ENCODE measurements at regions not wholly inside any gene's neighbourhood (a gene's known extent, or its start where the extent isn't known, plus 50 kb on each side); places are given as distances from the start of the nearest gene placed in this dataset.

- DNase-seq: no peak
Observed at GRCh38 chr6:10303608-10304506, 111.0 kb downstream of the TFAP2A start.

- DNase-seq: no peak
Observed at GRCh38 chr6:10302566-10303235, 112.2 kb downstream of the TFAP2A start.

- DNase-seq: no peak
Observed at GRCh38 chr6:10300071-10300470, 114.8 kb downstream of the TFAP2A start.

GRCh38 chr6:10297832-10298231, 117.0 kb downstream of the TFAP2A start:
- no peak for DNase-seq

GRCh38 chr6:10278746-10279145, 136.1 kb downstream of the TFAP2A start:
- no peak for DNase-seq

GRCh38 chr6:10276660-10277287, 138.1 kb downstream of the TFAP2A start:
- DNase-seq: no peak

GRCh38 chr6:10276106-10276505, 138.8 kb downstream of the TFAP2A start:
- no peak for DNase-seq

GRCh38 chr6:10272591-10272990, 142.3 kb downstream of the TFAP2A start:
- DNase-seq: no peak

GRCh38 chr6:10271982-10272381, 142.9 kb downstream of the TFAP2A start:
- DNase-seq: no peak

GRCh38 chr6:10269814-10270472, 144.9 kb downstream of the TFAP2A start:
- DNase-seq: no peak

- DNase-seq: no peak
Observed at GRCh38 chr6:10268611-10269310, 146.1 kb downstream of the TFAP2A start.

- no peak for DNase-seq
Observed at GRCh38 chr6:10268111-10268510, 146.8 kb downstream of the TFAP2A start.

- DNase-seq: no peak
Observed at GRCh38 chr6:10266462-10266861, 148.4 kb downstream of the TFAP2A start.

- no peak for DNase-seq
Observed at GRCh38 chr6:10266061-10266460, 148.8 kb downstream of the TFAP2A start.

GRCh38 chr6:10262505-10262904, 152.4 kb downstream of the TFAP2A start:
- DNase-seq: no peak

- no peak for DNase-seq
Observed at GRCh38 chr6:10259671-10260070, 155.2 kb downstream of the TFAP2A start.

- DNase-seq: no peak
Observed at GRCh38 chr6:10258341-10258740, 156.5 kb downstream of the TFAP2A start.

GRCh38 chr6:10256113-10256690, 158.7 kb downstream of the TFAP2A start:
- no peak for DNase-seq

GRCh38 chr6:10250655-10251220, 164.1 kb downstream of the TFAP2A start:
- DNase-seq: no peak

GRCh38 chr6:10248378-10248843, 166.5 kb downstream of the TFAP2A start:
- no peak for DNase-seq

- no peak for DNase-seq
Observed at GRCh38 chr6:10237298-10238038, 177.4 kb downstream of the TFAP2A start.

Data from stimulated activated CD4-positive, alpha-beta T cell treated with anti-CD3 and anti-CD28 coated beads, Interleukin-4, amount 100 ng/mL, for 4 hours (primary cell).